ENCODE measurements at regions not wholly inside any gene's neighbourhood (a gene's known extent, or its start where the extent isn't known, plus 50 kb on each side); places are given as distances from the start of the nearest gene placed in this dataset.

DNA sequence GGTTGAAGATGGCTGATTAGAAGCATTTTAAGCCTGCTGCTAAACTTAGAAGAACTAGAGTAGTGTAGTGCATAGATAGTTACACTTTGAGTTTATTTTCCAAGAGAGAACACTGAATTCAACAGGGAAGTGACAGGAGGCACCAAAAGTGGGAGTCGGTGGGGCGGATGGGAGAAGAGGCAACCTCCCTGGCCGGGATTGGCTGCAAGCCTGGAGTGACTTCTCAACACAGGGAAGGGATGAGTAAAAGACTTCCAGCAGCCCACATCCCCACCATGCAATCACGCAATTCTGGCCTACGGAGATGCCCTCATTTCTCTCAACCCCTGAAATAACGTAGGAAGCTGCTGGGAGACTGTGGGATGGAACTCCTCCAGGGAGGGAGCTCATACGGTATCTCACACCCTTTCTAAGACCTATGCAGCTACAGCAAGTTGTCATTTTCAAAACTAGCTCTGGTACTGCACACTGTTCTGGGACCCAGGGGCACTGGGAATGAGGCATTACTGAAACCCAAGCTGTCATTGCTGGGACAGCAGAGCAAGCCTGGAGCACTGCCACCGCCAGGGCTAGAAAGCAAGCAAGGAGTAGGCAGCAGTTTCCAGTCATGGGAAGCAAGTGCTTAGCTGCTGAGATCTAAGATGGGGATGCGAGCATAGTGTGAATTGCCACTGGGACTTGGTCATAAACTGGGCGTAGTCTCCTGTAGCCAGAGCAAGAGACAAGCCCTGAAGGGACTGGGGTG, 331.6 kb upstream of the PTGER4 start:
- no peak for TF ChIP-seq CTCF (conservative IDR thresholded peaks at IDR 0.05; ENCODE audit: low read depth, low read length)
- no peak for TF ChIP-seq EZH2 (IDR thresholded peaks at IDR 0.05; ENCODE audit: low read length, unreplicated experiment)
